ENCODE measurements at regions not wholly inside any gene's neighbourhood (a gene's known extent, or its start where the extent isn't known, plus 50 kb on each side); places are given as distances from the start of the nearest gene placed in this dataset.

- DNase-seq, result no peak
- intact Hi-C loops (cut with DNase I; ENCODE audit: low total_unique reads), result no loop called here
Measured at GRCh38 chr11:80129396-80129795, 688.6 kb upstream of the TENM4 start.

GRCh38 chr11:80122211-80122610, 681.4 kb upstream of the TENM4 start:
- intact Hi-C loops (cut with DNase I; ENCODE audit: low total_unique reads), result no loop called here
- H3K36me3 ChIP-seq, result no peaks in the 10 kb centered on the region
- no peak for TF ChIP-seq CTCF (IDR thresholded peaks at IDR 0.05)
- no peak for DNase-seq
- no peaks in the 10 kb centered on the region for H3K9me3 ChIP-seq
- no peaks in the 10 kb centered on the region for H3K4me1 ChIP-seq
- no peak overlapping the region for H3K4me3 ChIP-seq
- no peak overlapping the region for H3K27ac ChIP-seq
- no peaks in the 10 kb centered on the region for H3K27me3 ChIP-seq

More at GRCh38 chr11:80129396-80129795, 688.6 kb upstream of the TENM4 start:
- no peaks in the 10 kb centered on the region for H3K9me3 ChIP-seq
- H3K4me3 ChIP-seq, result no peak overlapping the region
- H3K27me3 ChIP-seq, result no peaks in the 10 kb centered on the region
- no peaks in the 10 kb centered on the region for H3K36me3 ChIP-seq
- TF ChIP-seq CTCF (IDR thresholded peaks at IDR 0.05), result no peak
- no peaks in the 10 kb centered on the region for H3K4me1 ChIP-seq
- H3K27ac ChIP-seq, result no peak overlapping the region

- DNase-seq, result no peak
- Histone ChIP-seq H3K4me3 (no peak overlapping the region), H3K4me1 (no peaks in the 10 kb centered on the region), H3K36me3 (no peaks in the 10 kb centered on the region), H3K27ac (no peak overlapping the region), H3K27me3 (no peaks in the 10 kb centered on the region), H3K9me3 (no peaks in the 10 kb centered on the region)
- TF ChIP-seq CTCF (IDR thresholded peaks at IDR 0.05), result no peak
- intact Hi-C loops (cut with DNase I; ENCODE audit: low total_unique reads), result no loop called here
Measured at GRCh38 chr11:80118073-80118472, 677.2 kb upstream of the TENM4 start.

GRCh38 chr11:80116796-80117195, 676.0 kb upstream of the TENM4 start:
- Histone ChIP-seq H3K9me3 (no peaks in the 10 kb centered on the region), H3K4me3 (no peak overlapping the region), H3K4me1 (no peaks in the 10 kb centered on the region), H3K27ac (no peak overlapping the region), H3K27me3 (no peaks in the 10 kb centered on the region), H3K36me3 (no peaks in the 10 kb centered on the region)
- no peak for TF ChIP-seq CTCF (IDR thresholded peaks at IDR 0.05)
- intact Hi-C loops (cut with DNase I; ENCODE audit: low total_unique reads), result no loop called here
- no peak for DNase-seq

- H3K9me3 ChIP-seq, result no peaks in the 10 kb centered on the region
- intact Hi-C loops (cut with DNase I; ENCODE audit: low total_unique reads), result no loop called here
- H3K36me3 ChIP-seq, result no peaks in the 10 kb centered on the region
- no peak overlapping the region for H3K27ac ChIP-seq
- no peaks in the 10 kb centered on the region for H3K27me3 ChIP-seq
- DNase-seq, result no peak
- TF ChIP-seq CTCF (IDR thresholded peaks at IDR 0.05), result no peak
- no peak overlapping the region for H3K4me3 ChIP-seq
- no peaks in the 10 kb centered on the region for H3K4me1 ChIP-seq
Measured at GRCh38 chr11:80109652-80110051, 668.8 kb upstream of the TENM4 start.

GRCh38 chr11:80109031-80109430, 668.2 kb upstream of the TENM4 start:
- no peaks in the 10 kb centered on the region for H3K27me3 ChIP-seq
- no peak overlapping the region for H3K4me3 ChIP-seq

More at GRCh38 chr11:80109031-80109430, 668.2 kb upstream of the TENM4 start:
- Histone ChIP-seq H3K36me3 (no peaks in the 10 kb centered on the region), H3K9me3 (no peaks in the 10 kb centered on the region), H3K4me1 (no peaks in the 10 kb centered on the region), H3K27ac (no peak overlapping the region)
- TF ChIP-seq CTCF (IDR thresholded peaks at IDR 0.05), result no peak
- DNase-seq, result no peak
- intact Hi-C loops (cut with DNase I; ENCODE audit: low total_unique reads), result no loop called here

All from tibial artery (tissue), 4 donors.